IMR-90 (cell line): ENCODE measurements at regions not wholly inside any gene's neighbourhood (a gene's known extent, or its start where the extent isn't known, plus 50 kb on each side); places are given as distances from the start of the nearest gene placed in this dataset.

ENCODE experiments used
- ATAC-seq: fragments of 200-7000 bp; cut with Tn5 transposase; 2 replicates; pipeline ENCODE4 v1.9.1; 2020; ENCODE audit warnings: low read depth, mild to moderate bottlenecking, moderate library complexity
- BruUV-seq: library from RNA; stranded (reverse); fragments of 400-500 nt; replicated peaks from 2 replicates; lab custom pipeline; 2021; lab: Mats Ljungman, UMichigan
- CTCF ChIA-PET: fragments of 300-600 bp; formaldehyde crosslinking; extraction: SDS; loops from one replicate; lab custom pipeline; 2021; ENCODE audit warnings: antibody characterized with exemption; lab: Yijun Ruan, JAX
- POLR2A ChIA-PET: fragments of 300-600 bp; sonication (Branson Sonifier 250); formaldehyde crosslinking; loops from one replicate; lab custom pipeline; 2022; ENCODE audit warnings: antibody characterized with exemption; ENCODE audit not compliant: unreplicated experiment; lab: Charles Lee
- DNase-seq: peaks from one replicate; pipeline ENCODE4 v3.0.0; 2013
- H2AFZ ChIP-seq: replicated peaks from 2 replicates; pipeline ENCODE3; 2013; ENCODE audit warnings: low read length, mild to moderate bottlenecking; ENCODE audit not compliant: poor library complexity
- H2AK5ac ChIP-seq: 2 replicates; pipeline ENCODE4 v1.6.1; 2013; ENCODE audit warnings: low read depth, low read length, inconsistent platforms
- H2AK9ac ChIP-seq: replicated peaks from 2 replicates; pipeline ENCODE3; 2013; ENCODE audit warnings: mild to moderate bottlenecking, low read depth, low read length, moderate library complexity; ENCODE audit not compliant: poor library complexity
- H2BK120ac ChIP-seq: 2 replicates; pipeline ENCODE4 v1.6.1; 2013; ENCODE audit warnings: low read depth, low read length, inconsistent platforms
- H2BK15ac ChIP-seq: 3 replicates; pipeline ENCODE4 v1.6.1; 2013; ENCODE audit warnings: low read depth, low read length, inconsistent platforms
- H2BK20ac ChIP-seq: 2 replicates; pipeline ENCODE4 v1.6.1; 2013; ENCODE audit warnings: low read depth, mild to moderate bottlenecking, inconsistent platforms, low read length, moderate library complexity
- H2BK5ac ChIP-seq: 2 replicates; pipeline ENCODE4 v1.6.1; 2013; ENCODE audit warnings: mild to moderate bottlenecking, low read depth, low read length, inconsistent platforms; ENCODE audit not compliant: poor library complexity, severe bottlenecking
- H3K14ac ChIP-seq: replicated peaks from 2 replicates; pipeline ENCODE4 v1.6.1; 2013; ENCODE audit warnings: low read depth, low read length, inconsistent platforms
- H3K18ac ChIP-seq: 2 replicates; pipeline ENCODE4 v1.6.1; 2013; ENCODE audit warnings: low read depth, low read length, control low read depth
- H3K23ac ChIP-seq: 2 replicates; pipeline ENCODE4 v1.6.1; 2013; ENCODE audit warnings: low read depth, low read length, inconsistent platforms
- H3K27ac ChIP-seq: 2 replicates; pipeline ENCODE4 v1.5.1; 2013; ENCODE audit warnings: mild to moderate bottlenecking, control low read depth, low read length; ENCODE audit not compliant: insufficient read depth
- H3K27me3 ChIP-seq: 2 replicates; pipeline ENCODE4 v1.6.1; 2013; ENCODE audit warnings: low read length; ENCODE audit not compliant: control insufficient read depth, insufficient read depth
- H3K36me3 ChIP-seq: 2 replicates; pipeline ENCODE4 v1.6.1; 2013; ENCODE audit warnings: low read length, mixed read lengths; ENCODE audit not compliant: control insufficient read depth, insufficient read depth
- H3K4ac ChIP-seq: 2 replicates; pipeline ENCODE4 v1.6.1; 2013; ENCODE audit warnings: low read depth, low read length, inconsistent platforms
- H3K4me1 ChIP-seq: 2 replicates; pipeline ENCODE4 v1.6.1; 2013; ENCODE audit warnings: low read length, mixed read lengths; ENCODE audit not compliant: control insufficient read depth, insufficient read depth
- H3K4me2 ChIP-seq: 2 replicates; pipeline ENCODE4 v1.6.1; 2013; ENCODE audit warnings: low read depth, mild to moderate bottlenecking, control low read depth, low read length, moderate library complexity
- H3K4me3 ChIP-seq: 2 replicates; pipeline ENCODE4 v1.5.1; 2013; ENCODE audit warnings: low read depth, mild to moderate bottlenecking, control low read depth, low read length, moderate library complexity; ENCODE audit not compliant: insufficient read depth
- H3K56ac ChIP-seq: 2 replicates; pipeline ENCODE4 v1.6.1; 2013; ENCODE audit warnings: low read length, inconsistent platforms; ENCODE audit not compliant: insufficient read depth; ENCODE audit errors: extremely low read depth
- H3K79me1 ChIP-seq, 2 experiments: 2 replicates each; pipeline ENCODE4 v1.6.1; 2013; ENCODE audit warnings: low read length in 2 of 2, inconsistent platforms in 1 of 2, low read depth in 1 of 2
- H3K9ac ChIP-seq: 2 replicates; pipeline ENCODE4 v1.6.1; 2013; ENCODE audit warnings: low read depth, low read length, control low read depth
- H3K9me1 ChIP-seq: 2 replicates; pipeline ENCODE4 v1.6.1; 2013; ENCODE audit warnings: low read length, inconsistent platforms; ENCODE audit not compliant: insufficient read depth
- H3K9me3 ChIP-seq: 2 replicates; pipeline ENCODE4 v1.6.1; 2013; ENCODE audit warnings: low read length; ENCODE audit not compliant: control insufficient read depth, insufficient read depth
- H4K20me1 ChIP-seq: 2 replicates; pipeline ENCODE4 v1.6.1; 2013; ENCODE audit warnings: low read length, inconsistent platforms; ENCODE audit not compliant: insufficient read depth
- H4K5ac ChIP-seq: 2 replicates; pipeline ENCODE4 v1.6.1; 2013; ENCODE audit warnings: mild to moderate bottlenecking, low read depth, low read length, control low read depth
- H4K8ac ChIP-seq, 2 experiments: 2 replicates each; pipeline ENCODE4 v1.6.1; 2013; ENCODE audit warnings: low read depth in 2 of 2, low read length in 2 of 2, control low read depth in 1 of 2, inconsistent platforms in 1 of 2
- H4K91ac ChIP-seq: 2 replicates; pipeline ENCODE4 v1.6.1; 2013; ENCODE audit warnings: low read depth, low read length, inconsistent platforms; ENCODE audit not compliant: insufficient read depth
- ELK1 ChIP-seq: fragments of 150-350 bp; IDR thresholded peaks from 2 replicates; pipeline ENCODE4 v1.6.1; 2016; ENCODE audit warnings: low read depth, mild to moderate bottlenecking, low read length, moderate library complexity, borderline replicate concordance
- POLR2A ChIP-seq: IDR thresholded peaks from 2 replicates; pipeline ENCODE4 v1.6.1; 2012; ENCODE audit warnings: mild to moderate bottlenecking, low read depth, low read length
- RFX5 ChIP-seq: IDR thresholded peaks from 2 replicates; pipeline ENCODE4 v1.8.0; 2012; ENCODE audit warnings: low read depth, mild to moderate bottlenecking, low read length, moderate library complexity
- dilution Hi-C: fragments of 300-500 bp; cut with HindIII; formaldehyde crosslinking; loops from one replicate; pipeline ENCODE4 v1.14.3; 2018; ENCODE audit warnings: low sequenced_read_pairs; ENCODE audit not compliant: unreplicated experiment
- in situ Hi-C: fragments of 300-500 bp; cut with MboI; formaldehyde crosslinking; loops from 3 replicates; pipeline ENCODE4 v1.14.3; 2019; ENCODE audit warnings: low sequenced_read_pairs, inconsistent platforms, mixed read lengths
- intact Hi-C: fragments of 100-400 bp; cut with micrococcal nuclease; formaldehyde crosslinking; loops from 2 replicates; pipeline ENCODE4 v1.10.0; 2022

GRCh38 chr6:54451516-54451915 lies 143.3 kb downstream of the TINAG start:
- no peak overlapping the region for H3K56ac ChIP-seq
- in situ Hi-C loops (no loop called here), dilution Hi-C loops (no loop called here), intact Hi-C loops (no loop called here)
- H2BK20ac ChIP-seq, result no peak overlapping the region
- POLR2A ChIA-PET, result no interaction called here
- no peak overlapping the region for H2BK5ac ChIP-seq
- no peak overlapping the region for H3K4me2 ChIP-seq
- H2AK9ac ChIP-seq, result no peak overlapping the region
- H3K4ac ChIP-seq, result no peak overlapping the region
- no peaks in the 10 kb centered on the region for H3K4me1 ChIP-seq
- no peak overlapping the region for H4K5ac ChIP-seq
- H3K9me1 ChIP-seq, result no peaks in the 10 kb centered on the region
- DNase-seq, result no peak
- H2AK5ac ChIP-seq, result no peak overlapping the region
- CTCF ChIA-PET, result interaction anchor here (0.6 kb wide), 1 partner anchor 451 kb away, joined by 3 read pairs; no protein-coding TSS in a partner anchor
- no peak overlapping the region for H3K14ac ChIP-seq
- no peaks in the 10 kb centered on the region for H3K27me3 ChIP-seq
- H3K23ac ChIP-seq, result no peak overlapping the region
- H2AFZ ChIP-seq, result no peak overlapping the region
- H2BK15ac ChIP-seq, result no peak overlapping the region
- no peak overlapping the region for H4K91ac ChIP-seq
- no TSS peak for BruUV-seq
- no peaks in the 10 kb centered on the region for H3K79me1 ChIP-seq
- H3K18ac ChIP-seq, result no peak overlapping the region
- no peak for TF ChIP-seq ELK1
- no peak for TF ChIP-seq RFX5
- no peak for TF ChIP-seq POLR2A
- H2BK120ac ChIP-seq, result no peak overlapping the region
- no peak overlapping the region for H4K8ac ChIP-seq
- no peak overlapping the region for H3K9ac ChIP-seq
- no peaks in the 10 kb centered on the region for H4K20me1 ChIP-seq
- no peak overlapping the region for H3K4me3 ChIP-seq
- H3K36me3 ChIP-seq, result no peaks in the 10 kb centered on the region
- no peak for ATAC-seq
- no peak overlapping the region for H3K27ac ChIP-seq
- no peaks in the 10 kb centered on the region for H3K9me3 ChIP-seq
